Keratinocyte (primary cell): ENCODE measurements at regions not wholly inside any gene's neighbourhood (a gene's known extent, or its start where the extent isn't known, plus 50 kb on each side); places are given as distances from the start of the nearest gene placed in this dataset.

Source experiments
- EZH2 ChIP-seq: IDR thresholded peaks from one replicate; pipeline ENCODE4 v1.6.1; 2012; ENCODE audit warnings: inconsistent platforms, mild to moderate bottlenecking, low read length, moderate library complexity
- TF ChIP-seq, protein P1 (sequence below), 3 experiments: IDR thresholded peaks in 1 of 3; conservative IDR thresholded peaks in 1 of 3; optimal IDR thresholded peaks in 1 of 3; 2 replicates in 2 of 3; 3 replicates in 1 of 3; pipeline versions ENCODE3 to v1.5.1; 2011; ENCODE audit warnings: low read length in 3 of 3, mild to moderate bottlenecking in 3 of 3, moderate library complexity in 2 of 3, control low read depth in 1 of 3, inconsistent platforms in 1 of 3; ENCODE audit not compliant: insufficient read depth in 2 of 3; ENCODE audit errors: extremely low read depth in 1 of 3

DNA sequence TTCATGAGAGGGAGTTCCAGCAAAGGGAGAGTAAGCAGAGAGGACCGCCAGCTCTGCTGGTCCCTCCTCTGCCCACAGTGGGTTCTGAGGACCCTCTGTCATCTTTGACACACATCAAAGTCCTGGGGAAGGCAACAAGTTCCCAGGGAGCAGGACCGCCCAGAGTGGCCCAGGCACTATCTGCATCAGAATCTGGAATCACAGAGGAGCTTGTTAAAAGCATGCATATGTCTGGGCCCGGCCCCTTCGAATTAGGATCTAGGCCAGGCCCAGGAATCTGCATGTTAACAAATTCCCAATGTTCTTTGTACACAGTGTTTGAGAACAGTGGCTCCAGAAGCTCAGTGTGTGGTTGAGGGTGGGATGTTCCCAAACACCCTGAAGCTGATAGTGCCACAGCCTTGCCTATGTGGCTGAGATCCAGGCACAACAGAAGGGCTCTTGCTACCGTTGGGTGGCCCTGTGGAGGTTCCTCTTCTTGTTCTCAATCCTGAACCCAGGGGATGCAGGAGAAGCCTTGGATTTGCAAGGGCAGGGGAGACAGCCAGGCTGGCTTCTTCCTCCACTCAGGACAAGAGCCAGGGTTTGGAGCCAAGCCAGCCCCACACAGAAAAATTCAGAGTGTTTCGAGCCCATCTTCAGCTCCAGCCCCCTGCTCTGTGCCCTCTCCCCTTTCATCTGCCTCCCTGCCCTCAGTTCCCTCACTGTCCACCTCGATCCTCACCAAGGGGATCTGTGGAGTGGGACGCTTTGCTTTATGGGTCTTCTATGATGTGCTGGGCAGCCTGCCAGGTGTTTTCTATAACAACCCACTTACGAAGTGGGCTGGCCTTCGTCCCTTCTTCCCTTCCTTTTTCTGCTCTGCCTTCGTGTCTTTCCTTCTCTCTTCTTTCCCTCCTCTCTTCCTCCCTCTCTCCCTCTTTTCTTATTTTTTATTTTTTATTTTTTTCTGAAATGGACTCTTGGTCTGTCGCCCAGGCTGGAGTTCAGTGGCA lies 129.0 kb upstream of the TMPRSS2 start:
- TF ChIP-seq, protein P1, sequence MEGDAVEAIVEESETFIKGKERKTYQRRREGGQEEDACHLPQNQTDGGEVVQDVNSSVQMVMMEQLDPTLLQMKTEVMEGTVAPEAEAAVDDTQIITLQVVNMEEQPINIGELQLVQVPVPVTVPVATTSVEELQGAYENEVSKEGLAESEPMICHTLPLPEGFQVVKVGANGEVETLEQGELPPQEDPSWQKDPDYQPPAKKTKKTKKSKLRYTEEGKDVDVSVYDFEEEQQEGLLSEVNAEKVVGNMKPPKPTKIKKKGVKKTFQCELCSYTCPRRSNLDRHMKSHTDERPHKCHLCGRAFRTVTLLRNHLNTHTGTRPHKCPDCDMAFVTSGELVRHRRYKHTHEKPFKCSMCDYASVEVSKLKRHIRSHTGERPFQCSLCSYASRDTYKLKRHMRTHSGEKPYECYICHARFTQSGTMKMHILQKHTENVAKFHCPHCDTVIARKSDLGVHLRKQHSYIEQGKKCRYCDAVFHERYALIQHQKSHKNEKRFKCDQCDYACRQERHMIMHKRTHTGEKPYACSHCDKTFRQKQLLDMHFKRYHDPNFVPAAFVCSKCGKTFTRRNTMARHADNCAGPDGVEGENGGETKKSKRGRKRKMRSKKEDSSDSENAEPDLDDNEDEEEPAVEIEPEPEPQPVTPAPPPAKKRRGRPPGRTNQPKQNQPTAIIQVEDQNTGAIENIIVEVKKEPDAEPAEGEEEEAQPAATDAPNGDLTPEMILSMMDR (optimal IDR thresholded peaks at IDR 0.05 in 1 of 3, IDR thresholded peaks at IDR 0.05 in 1 of 3, conservative IDR thresholded peaks at IDR 0.05 in 1 of 3; ENCODE audit: extremely low read depth in 1 of 3, insufficient read depth in 2 of 3, low read length in 3 of 3): no peak
- TF ChIP-seq EZH2: no peak
